ENCODE measurements at regions not wholly inside any gene's neighbourhood (a gene's known extent, or its start where the extent isn't known, plus 50 kb on each side); places are given as distances from the start of the nearest gene placed in this dataset.

GRCh38 chr2:120829633-120830025 is 94.0 kb downstream of the GLI2 start:
- no peak for DNase-seq

- peak in 1 of 14 donors; percentile 8 for DNase-seq
Measured at GRCh38 chr2:120830096-120830830, 94.6 kb downstream of the GLI2 start.

GRCh38 chr2:120831086-120831485 is 95.4 kb downstream of the GLI2 start:
- DNase-seq: peak in 2 of 14 donors; percentile 15 to 20

- DNase-seq: no peak
Measured at GRCh38 chr2:120831891-120832290, 96.2 kb downstream of the GLI2 start.

- DNase-seq: no peak
Measured at GRCh38 chr2:120832296-120833070, 96.8 kb downstream of the GLI2 start.

- no peak for DNase-seq
Measured at GRCh38 chr2:120833127-120833675, 97.5 kb downstream of the GLI2 start.

- no peak for DNase-seq
Measured at GRCh38 chr2:120834206-120834605, 98.5 kb downstream of the GLI2 start.

- no peak for DNase-seq
Measured at GRCh38 chr2:120836281-120836680, 100.6 kb downstream of the GLI2 start.

GRCh38 chr2:120840795-120841487 is 105.3 kb downstream of the GLI2 start:
- DNase-seq: no peak

- DNase-seq: no peak
Measured at GRCh38 chr2:120842456-120843439, 107.1 kb downstream of the GLI2 start.

GRCh38 chr2:120844070-120844738 is 108.5 kb downstream of the GLI2 start:
- no peak for DNase-seq

- DNase-seq: peak in 1 of 14 donors; percentile 23
Measured at GRCh38 chr2:120845277-120845676, 109.6 kb downstream of the GLI2 start.

GRCh38 chr2:120846406-120847095 is 110.9 kb downstream of the GLI2 start:
- DNase-seq: no peak

- DNase-seq: peak in 4 of 14 donors; percentile 17 to 44 (median 29)
Measured at GRCh38 chr2:120847700-120848321, 112.1 kb downstream of the GLI2 start.

- no peak for DNase-seq
Measured at GRCh38 chr2:120849278-120849677, 113.6 kb downstream of the GLI2 start.

GRCh38 chr2:120850551-120850950 is 114.9 kb downstream of the GLI2 start:
- DNase-seq: no peak

GRCh38 chr2:120851116-120851773 is 115.6 kb downstream of the GLI2 start:
- no peak for DNase-seq

GRCh38 chr2:120852200-120852815 is 116.6 kb downstream of the GLI2 start:
- no peak for DNase-seq

Measured in C1 segment of cervical spinal cord (tissue), 14 donors.